ENCODE measurements at regions not wholly inside any gene's neighbourhood (a gene's known extent, or its start where the extent isn't known, plus 50 kb on each side); places are given as distances from the start of the nearest gene placed in this dataset.
"Not testable (repeated sequence)": the region's sequence is repeated elsewhere in the genome, so short reads cannot be mapped to it uniquely, and the experiment has no call there.

DNA sequence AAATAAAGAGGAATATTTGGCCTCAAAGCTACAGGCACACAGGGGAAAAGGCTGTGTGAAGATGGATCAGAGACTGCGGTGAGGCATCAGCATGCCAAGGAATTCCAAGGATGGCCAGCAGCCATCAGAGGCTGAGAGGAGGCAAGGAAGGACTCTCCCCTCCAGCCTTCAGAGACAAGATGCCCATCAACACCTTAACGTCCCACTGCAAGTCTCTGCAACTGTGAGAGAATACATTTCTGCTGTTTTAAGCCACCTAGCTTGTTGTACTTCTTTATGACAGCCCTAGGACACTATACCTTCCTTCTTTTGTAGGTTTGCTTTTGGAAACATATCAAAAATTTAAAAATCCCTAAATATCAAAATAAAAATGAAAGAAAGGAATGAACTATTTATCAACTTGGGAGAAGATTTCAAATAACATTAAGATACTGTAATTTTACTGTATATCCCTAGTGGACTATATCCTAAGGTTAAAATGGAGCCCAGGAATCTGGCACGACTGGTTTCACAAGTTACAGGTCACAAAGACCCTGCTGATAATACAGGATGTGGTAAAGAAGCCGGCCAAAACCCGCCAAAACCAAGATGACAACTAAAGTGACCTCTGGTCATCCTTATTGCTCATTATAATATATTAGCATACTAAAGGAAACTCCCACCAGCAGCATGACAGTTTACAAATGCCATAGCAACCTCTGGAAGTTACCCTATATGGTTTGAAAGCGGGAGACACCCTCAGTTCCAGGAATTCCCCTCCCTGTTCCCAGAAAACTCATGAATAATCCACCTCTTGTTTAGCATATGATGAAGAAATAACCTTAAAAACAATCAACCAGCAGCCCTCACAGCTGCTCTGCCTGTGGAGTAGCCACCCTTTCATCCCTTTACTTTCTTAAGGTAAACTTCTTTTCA lies 185.2 kb downstream of the AVL9 start:
- no peak for DNase-seq

DNA sequence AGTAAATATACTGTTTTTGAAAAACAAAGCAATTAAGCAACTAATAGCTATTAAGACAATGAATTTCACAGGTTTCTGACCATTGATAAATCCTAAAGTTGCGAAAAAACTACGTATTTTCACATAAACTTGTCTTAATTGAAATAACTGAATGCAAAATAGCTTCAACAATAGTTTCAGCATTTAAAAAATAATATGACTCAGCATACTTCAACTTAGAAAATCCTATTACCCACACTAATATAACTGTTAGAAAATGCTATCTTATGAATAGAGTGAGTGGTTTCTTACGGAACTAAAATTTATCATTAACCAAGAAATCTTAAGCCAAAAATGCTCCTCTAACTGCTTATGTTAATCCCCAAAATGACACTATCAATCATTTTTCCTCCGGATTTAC lies 183.9 kb downstream of the AVL9 start:
- no peak for DNase-seq

DNA sequence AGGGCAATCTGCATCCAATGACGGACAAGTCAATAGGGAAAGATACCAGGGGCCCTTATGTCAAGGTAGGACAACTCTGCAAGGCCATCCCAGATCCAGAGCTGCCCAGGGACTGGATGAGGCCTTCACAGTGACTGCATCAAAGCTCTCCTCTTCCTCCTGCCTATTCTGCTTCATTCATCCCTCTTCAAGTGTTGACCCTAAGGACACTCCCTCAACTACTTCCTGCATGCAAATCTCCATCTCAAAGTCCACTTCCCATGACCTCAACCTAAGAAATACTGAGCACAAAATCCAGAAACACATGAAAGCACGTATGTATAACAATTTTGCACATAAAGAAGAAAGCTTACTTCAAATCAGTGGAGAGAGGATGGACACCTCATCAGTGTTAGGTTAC lies 182.3 kb downstream of the AVL9 start:
- no peak for DNase-seq

DNA sequence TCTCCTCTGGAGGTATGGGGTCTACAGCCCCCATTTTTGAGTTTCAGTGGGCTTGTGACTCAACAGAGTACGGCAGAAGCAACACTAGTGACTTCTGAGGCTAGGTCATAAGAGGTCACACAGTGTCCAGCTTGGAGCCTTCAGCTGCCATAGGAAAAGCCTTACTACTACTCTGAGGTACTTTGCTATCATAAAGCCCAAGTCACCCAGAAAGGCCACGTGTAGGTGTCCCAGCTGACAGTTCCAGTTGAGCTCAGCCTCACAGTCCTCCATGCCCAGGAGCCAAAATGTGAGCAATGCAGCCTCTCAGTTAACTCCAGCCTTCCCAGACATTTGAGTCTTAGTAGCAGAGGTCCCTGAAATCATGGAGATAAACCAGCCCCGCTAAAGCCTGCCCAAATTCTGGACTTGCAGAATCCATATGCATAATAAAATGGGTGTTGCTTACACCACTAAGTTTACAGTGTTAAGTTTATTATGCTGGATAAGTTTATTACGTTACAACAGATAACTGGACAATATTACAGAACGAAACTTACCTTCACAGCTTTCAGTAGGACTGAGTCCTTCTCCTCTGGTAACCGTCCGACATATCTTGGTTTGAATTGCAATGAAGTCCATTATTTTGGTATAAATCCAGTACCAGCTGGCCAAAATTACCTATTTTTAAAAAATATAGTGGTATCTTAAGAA lies 181.1 kb downstream of the AVL9 start:
- no peak for DNase-seq

DNA sequence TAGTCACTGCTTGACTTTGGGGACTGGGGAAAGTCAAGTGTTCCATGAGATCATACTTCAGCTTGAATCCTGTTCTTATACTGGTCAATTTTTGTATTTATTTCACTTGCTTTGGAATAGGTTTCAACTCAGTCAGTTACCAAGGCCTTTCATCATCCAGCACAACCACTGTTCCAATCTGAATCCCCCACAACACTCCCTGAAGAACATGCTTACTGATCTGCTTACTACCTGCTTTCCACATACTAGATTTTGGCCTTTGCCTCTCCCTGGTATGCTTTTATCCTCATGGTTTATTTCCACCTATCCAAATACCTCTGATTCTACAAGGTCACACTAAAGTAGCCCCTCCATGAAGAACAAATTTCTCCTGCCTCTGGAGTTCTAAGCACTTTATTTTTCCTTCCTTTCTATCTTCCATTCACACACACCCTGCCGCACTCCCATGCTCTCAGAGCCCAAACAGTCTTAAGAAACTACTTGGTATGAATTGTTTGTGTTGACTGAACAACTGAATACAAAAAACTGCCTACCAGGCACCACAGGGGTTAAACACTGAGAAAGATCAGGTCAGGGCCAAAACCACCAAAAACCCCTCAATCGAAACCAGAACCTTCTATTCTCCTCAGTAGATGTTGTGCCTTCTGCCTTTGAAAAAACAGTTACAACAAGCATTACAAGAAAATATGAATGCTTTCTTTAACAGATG lies 178.1 kb downstream of the AVL9 start:
- no peak for DNase-seq

DNA sequence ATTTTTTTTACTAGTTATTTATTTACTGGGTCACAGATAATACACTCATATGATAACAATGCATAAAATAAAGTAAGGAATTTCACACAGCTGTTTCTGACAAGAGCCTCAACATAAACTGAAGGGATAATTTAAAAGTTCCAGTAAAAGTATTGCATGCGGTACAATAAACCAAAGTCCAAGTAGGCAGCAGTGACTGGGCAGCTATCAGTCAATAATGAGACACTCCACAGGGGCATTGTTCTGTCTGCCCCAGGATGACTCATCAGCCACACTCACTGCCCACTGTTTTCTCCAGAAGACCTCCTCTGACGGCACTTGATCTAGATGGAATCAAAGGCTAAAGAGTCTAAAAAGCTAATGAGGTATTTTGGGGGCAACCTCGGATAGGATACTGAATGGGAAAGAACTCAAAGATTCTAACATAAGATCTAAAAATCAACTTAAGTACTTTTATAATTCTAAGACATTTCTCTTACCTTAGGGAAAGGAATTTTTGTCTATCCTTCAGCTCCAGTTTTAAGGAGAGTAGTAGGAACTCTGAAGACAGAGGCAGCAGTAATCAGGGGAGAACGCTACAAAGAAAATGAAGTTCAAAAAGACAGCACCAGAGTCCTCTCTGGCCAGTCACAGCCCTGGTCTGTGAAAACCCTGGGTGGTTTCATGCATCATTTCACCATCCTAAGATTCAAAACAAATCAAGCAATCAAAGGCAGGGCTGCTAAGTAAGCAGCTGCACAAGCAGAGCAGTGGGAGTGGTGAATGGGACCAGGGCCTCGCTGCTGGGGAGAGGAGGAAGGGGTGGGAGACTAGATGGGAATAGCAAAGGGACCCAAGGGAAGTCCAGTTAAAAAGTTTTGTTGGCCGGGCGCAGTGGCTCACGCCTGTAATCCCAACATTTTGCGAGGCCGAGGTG lies 175.1 kb downstream of the AVL9 start:
- DNase-seq: no peak

DNA sequence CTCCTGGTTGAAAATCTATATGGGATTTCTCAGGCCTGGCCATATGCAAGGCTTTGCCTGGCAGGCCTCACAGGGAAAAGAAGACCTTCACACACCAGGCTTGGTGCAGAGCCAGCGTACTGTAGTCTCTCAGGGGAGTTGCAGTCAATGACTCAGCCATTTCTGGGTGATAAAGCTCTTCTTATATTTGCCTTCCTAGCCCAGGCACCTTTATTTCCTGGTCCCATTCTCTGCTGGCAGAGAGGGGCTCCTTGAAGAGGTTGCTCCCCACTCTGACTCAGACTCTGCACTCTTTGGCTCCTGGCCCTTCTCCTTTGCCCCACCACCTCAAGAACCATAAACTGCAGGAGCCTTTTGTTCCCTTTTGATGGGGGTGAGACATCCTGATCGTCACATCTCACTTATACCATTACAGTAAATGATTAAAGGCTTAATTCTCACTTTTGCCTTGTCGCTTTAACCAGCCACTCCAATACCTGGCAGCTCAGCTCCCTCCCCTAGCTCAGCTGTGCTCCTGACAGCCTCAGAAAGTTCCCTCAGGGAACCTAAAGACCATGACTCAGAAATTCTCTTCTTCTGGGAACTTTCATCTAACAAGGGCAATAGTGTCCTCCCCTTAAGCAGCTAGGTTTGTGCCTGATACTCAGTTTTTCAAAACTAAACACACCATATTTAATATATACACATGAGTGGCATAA lies 174.0 kb downstream of the AVL9 start:
- not testable (repeated sequence) for DNase-seq

DNA sequence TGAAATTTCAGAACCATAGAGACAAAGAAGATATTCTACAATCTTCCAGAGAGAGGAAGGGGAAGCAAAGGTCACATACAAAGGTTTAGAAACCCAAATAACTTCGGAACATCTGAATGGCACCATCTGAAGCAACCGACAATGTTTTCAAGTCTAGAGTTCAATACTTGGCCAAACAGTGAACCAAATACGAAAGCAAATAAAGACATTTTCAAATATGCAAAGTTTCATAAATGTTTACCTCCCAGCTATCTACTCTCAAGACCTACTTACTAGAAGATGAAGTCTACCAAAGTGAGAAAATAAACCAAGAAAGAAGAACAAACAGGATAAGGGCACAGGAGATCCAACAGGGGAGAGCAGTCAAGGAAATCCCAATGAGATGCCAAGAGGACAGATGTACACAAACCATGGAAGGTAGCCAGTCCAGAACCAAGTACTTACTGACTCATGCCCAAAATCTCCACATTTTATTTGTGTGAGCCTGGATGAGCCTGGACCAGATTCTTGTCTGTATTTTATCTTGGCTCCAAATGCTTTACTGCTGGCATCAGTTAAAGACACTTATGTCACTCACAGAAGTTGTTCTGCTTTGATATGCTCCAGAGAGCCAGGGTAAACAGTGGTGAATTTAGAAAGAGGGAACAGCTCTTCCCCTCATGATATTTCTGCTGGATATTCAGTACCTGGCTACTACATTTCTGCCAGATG lies 173.3 kb downstream of the AVL9 start:
- not testable (repeated sequence) for DNase-seq

DNA sequence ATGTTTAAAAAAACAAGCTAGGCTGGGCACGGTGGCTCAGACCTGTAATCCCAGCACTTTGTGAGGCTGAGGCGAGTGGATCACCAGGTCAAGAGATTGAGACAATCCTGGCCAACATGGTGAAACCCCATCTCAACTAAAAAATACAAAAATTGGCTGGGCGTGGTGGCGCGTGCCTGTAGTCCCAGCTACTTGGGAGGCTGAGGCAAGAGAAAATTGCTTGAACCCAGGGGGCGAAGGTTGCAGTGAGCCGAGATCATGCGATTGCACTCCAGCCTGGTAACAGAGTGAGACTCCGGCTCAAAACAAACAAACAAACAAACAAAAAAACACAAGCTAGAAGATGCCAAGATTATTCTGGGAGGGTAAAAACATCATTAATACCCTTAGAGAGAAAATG lies 172.3 kb downstream of the AVL9 start:
- not testable (repeated sequence) for DNase-seq

DNA sequence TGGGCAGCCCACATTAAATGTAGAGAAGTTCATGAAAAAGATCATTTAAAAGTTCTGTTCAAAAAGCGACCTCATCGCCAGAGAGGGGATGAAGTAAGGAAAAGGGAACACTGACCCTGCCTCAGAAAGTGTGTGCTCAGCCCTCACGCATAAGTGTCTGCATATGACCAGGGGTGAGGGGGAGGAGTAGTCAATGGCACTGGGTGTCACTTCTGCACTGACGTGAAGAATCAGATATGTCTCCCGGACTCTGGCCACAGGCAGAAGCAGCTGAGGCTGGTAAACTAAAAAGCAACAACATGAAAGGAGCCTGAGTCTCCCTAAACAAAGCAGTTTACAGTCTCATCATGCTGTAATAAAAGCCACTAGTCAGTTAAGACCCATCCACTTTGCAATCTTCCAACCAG lies 168.5 kb downstream of the AVL9 start:
- DNase-seq: not testable (repeated sequence)

DNA sequence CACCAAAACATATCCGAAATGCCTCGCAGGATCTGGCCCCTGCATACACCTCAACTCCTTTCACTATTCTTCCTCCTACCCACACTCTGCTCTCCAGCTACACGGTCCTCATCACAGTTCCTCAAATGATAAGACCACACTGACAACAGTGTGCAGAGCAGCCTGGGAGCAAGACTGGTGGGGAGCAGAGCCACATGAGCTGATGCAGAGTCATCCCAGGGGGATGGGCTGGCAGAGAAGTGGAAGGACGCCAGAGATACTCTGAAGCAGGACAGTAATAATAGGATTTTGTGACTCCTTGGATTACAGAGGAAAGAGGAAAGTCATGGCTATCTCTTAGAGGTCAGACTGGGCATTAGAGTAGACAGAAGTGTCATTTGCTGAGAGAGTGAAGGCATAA lies 167.2 kb downstream of the AVL9 start:
- DNase-seq: not testable (repeated sequence)

DNA sequence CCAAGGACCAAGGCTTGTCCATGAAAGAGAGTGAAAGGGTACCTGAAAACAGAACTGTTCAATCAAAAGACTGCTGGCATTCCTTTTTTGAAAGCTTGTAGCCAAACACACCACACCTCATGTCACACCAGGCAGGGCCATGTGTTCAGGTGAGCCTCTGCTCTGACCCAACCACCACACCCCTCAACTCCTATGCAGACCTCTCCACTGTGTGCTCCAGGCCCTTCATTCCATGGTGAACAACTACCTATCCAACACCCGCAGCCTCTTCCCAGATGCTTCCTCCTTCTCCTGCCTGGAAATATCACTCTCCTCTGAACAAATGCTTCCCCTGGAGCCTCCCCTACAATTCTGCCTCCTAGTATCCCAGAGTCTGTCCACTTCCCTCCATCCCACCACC lies 166.6 kb downstream of the AVL9 start:
- no peak for DNase-seq

DNA sequence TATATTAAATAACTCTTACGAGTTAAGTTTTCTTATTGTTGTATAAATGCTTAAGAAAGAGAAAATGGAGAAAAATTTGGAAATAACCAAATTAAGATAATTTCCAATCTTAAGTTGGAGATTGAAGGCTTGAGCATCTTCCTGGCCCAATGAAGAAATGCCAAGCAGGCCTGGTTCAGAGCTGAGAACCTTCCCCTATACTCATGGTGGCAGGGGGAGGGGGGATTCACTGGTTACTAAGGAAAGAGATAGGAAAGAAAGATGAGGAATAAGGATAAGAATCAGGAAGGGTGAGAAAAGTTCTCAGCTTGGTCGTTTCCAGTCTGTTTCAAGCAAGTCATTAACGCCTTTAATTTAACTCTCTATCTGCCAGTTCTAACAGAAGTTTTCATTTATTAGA lies 166.2 kb downstream of the AVL9 start:
- no peak for DNase-seq

DNA sequence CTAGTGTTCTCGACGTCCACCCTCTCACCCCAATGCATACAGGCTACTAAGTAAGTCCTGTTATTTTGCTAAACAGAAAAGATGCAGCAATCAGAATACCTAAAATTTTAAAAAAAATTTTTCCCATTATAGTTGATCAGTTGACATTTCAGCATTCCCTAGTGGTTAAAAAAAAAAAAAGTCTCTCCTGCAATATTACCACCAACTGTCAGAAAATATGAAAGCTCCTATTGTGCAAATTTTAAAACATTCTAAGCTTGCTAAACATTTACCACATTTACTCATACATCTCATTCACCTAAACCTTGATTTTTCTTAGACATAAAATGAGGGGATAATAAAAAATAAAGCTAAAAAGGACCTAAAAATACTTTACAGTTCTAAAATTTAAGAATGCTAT lies 165.6 kb downstream of the AVL9 start:
- no peak for DNase-seq

DNA sequence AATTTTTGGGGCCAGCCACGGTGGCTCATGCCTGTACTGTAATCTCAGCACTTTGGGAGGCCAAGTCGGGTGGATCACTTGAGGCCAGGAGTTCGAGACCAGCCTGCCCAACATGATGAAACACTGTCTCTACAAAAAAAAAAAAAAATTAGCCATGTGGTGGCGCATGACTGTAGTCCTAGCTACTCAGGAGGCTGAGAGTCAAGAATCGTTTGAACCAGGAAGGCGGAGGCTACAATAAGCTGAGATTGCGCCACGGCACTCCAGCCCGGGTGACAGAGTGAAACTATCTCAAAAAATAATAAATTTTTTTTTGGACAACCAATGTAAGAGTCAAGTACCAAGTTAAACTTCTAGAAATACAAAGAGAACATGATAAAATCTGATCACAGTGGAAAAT lies 164.6 kb downstream of the AVL9 start:
- no peak for DNase-seq

DNA sequence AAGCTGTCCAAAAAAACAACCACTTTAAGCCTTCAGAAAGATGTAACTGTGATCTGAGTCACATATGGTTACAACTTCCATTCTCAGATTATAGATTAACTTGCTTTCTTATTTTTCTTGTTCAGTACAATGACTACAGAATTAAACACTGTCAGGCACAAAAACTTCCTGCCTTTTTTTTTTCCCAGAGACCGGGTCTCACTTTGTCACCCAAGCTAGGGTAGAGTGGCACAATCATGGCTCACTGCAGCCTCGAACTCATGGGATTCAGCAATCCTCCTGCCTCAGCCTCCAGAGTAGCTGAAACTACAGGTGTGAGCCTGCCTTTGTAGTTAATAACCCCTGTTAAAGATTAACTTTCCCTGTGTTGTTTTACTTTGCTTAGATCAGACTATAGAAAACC lies 163.2 kb downstream of the AVL9 start:
- DNase-seq: no peak

DNA sequence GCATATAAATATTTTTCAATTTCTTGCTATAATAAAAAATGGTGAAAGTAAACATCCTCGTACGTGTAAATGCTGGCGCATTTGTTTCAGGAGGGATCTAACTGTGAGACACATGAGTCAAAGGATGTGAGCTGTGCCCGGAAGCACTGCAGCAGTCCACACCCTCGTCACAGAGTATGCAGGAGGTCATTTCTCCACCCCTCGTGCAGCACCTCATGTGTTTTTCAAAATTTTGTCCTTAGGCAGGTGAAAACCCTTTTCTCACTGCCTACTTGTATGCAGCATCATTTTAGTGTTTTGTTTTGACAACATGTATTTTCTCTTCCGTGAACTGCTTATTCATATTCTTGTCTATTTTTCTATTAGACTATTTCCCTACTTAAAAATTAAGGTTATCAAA lies 162.7 kb downstream of the AVL9 start:
- DNase-seq: no peak

DNA sequence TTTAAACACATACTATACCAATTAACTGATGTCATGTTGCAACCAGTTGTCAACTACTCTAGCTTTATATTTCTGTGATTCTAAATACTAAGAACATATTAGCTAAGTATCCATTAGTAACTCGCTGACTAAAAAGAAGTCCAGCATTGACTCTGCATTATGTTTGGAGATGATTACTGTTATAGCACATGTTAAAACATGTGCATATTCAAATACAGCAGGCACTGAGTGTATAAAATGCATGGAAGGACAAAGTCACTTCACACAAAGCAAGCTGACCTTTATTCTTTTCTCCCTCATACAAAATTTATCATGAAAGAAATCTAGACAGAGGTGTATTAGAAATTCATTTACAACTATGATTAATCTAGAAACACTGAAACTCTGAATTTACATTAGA lies 159.3 kb downstream of the AVL9 start:
- not testable (repeated sequence) for DNase-seq

DNA sequence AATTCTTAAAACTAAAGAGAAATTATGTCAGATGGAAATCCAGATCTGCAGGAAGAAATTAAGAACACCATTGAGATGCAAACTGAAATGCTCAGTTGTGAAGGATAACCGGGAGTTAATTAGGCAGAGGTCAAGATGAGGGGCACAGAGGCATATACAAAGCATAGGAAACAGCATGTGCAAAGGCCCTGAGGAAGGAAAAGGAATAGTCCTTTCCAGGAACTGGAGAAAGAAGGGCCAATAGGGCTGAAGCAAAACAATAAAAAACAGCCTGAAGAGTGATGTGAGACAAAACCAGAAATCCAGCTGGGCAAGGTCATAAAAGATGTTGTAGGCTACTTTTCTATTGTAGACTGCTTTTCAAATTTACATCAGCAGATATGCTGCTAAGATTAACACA lies 155.1 kb downstream of the AVL9 start:
- DNase-seq: not testable (repeated sequence)

DNA sequence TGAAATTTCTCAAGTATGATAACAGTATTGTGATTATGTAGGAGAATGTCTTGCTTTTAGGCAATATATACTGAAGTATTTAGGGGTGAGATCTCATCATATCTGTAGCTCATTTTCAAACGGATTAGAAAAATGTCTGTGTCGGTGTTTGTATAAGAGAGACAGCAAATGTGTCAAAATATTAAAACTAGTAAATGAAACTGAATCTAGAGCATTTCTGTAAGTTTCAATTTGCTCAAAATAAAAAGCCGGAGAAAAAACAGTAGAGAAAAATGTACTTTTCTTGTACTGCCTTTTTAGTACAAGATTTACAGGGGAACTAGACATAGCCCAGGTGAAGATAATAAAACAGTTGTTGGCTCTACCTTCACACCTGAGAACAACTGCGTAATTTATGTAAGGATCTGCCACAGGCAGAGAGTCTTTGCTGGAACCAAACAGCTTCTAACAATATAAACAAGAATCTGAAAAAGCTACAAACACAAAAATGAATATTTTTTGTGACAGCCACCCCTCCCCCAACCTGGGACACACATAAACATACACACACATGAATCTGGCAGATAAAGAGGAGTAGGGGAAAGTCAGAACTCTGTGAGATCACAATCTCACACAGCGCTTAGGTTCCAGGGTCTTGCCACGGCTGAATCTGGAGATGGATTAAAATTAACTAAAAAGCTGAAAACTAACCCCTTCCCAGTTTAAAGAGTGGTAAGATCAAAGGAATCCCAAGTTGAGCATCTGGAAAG lies 153.3 kb downstream of the AVL9 start:
- DNase-seq: no peak

Measured in stimulated activated naive CD4-positive, alpha-beta T cell (primary cell).